ENCODE measurements at regions not wholly inside any gene's neighbourhood (a gene's known extent, or its start where the extent isn't known, plus 50 kb on each side); places are given as distances from the start of the nearest gene placed in this dataset.
A peak's percentile ranks its signal among the peaks of the same experiment; 100 is the strongest.

DNA sequence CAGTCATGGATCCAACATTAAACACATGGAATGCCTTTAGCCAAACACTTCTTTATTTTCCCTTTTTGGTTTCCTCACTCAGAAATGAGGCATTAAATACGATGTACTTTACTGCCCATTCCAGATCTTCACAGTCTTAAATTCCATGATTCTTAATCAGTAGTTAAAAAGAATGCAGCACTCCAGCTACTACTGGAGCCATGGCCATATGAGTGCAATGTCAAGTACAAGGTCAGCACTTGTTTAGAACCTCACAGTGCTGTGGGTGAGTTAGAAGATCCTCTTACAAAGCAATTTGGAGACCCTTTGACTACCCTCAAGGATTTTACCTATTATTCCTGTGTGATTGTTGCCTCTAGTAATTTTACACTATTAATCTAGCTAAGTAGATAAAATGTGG is 550.3 kb upstream of the LRRTM1 start:
- no peak for DNase-seq

DNA sequence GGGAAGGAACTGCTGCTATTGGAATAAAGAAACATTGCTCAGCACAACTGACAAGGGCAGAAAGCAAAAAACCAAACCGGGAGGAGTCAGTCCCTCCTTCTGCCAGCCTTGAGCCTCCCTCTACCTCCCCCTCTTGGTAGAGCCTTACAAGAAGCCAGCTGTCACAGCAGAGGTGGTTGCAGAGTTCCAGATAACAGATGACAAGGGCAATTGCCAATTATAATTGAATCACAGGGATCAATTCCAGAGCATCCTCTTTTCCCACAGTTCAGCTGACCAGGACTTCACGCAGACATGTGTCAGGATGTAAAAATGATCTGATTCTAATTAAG is 548.2 kb upstream of the LRRTM1 start:
- DNase-seq, result no peak

DNA sequence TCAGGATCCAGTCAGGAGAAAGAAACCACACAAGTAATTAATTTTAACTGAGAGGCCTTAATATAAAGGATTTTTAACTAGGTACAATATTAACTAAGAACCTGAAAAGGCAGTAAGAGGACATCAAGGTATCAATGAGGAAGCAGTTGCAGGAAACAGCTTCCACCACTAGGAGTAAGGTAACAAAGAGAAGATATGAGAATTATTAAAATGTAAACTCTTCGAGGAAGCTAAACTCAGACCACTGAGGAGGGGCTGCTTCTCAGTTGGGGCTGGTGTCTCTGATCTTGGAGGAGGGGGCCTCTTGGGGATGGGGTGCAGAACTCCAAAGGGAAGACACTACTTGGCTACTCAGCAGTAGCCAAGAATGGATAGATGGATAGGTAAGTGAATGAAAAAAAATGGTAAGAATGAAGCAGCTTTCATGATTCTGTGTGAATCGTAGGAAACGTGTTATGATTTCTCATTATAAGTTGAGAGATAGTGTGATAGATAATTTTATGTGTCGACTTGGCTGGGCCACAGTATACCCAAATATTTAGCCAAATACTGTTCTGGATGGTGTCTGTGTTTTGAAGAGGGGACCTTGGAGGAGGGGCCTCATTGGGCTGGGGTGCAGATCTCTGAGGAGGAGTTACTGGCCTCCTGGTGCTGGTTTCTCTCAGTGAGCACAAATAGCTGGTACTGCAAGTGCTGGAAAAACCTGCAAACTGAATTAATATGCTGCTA is 547.7 kb upstream of the LRRTM1 start:
- no peak for DNase-seq

DNA sequence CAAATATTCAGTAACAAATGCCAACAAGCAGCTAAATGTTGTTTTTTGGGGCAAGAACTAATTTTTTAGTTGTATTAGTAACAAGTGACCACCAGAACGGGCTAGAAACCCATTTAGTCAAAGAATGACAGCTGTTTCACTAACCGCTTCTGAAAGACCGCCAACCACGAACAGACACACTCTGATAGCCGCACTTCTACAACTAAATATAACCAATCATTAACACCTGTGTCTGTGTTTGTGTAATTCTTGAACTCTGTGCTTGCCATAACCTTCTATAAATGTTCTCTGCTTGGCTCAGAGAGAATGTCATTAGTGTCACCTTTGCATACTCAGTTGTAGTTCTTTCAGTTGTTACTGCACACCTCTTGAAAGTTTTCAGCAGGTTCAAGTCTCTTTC is 526.3 kb upstream of the LRRTM1 start:
- no peak for DNase-seq

DNA sequence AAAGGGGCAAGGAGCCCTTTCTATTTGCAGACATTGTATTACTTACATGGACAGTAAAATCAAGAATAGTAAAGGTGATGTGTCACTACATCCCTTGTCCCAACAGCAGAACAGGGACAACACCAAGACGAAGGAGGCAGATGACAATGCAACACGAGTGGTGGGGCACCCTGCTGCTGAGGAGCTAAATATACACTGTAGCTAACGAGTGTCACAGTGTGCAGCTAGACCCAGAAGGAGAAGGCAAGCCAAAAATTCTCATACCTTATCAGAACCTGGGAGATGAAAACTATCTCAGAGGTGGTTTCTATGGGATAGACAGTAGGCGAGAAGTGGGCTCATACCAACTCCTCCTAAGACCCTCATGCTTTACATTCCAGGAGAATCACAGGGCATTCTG is 518.4 kb upstream of the LRRTM1 start:
- no peak for DNase-seq

DNA sequence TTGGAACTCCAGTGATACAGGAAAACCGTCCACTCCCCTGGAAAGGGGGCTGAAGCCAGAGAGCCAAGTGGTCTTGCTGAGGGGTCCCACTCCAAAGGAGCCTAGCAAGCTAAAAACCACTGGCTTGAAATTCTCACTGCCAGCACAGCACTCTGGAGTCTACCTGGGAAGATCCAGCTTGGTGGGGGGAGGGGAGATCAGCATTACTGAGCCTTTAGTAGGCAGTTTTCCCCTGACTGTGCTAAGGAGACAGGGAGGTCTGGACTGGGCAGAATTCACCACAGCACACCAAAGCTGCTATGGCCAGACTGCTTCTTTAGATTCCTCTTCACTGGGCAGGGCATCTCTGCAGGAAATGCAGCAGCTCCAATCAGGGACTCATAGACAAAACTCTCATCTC is 510.7 kb upstream of the LRRTM1 start:
- no peak for DNase-seq

DNA sequence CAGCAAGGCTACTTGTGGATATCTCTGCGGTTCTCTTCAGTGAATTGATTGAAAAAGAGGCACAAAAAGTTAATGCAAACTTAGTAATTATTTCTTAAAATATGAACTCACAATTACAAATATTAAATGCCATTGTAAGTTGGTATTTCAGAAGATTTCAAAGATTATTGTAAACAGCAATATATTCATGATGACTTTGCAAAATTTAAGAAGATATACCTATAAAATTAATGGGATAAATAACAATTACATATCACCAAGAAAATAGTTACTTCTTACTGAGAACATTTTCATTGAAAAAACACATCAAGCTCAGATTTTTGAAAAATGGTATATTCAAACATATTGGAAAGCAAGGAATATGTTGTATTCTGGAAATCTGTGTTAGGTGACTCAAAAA is 482.0 kb upstream of the LRRTM1 start:
- no peak for DNase-seq

DNA sequence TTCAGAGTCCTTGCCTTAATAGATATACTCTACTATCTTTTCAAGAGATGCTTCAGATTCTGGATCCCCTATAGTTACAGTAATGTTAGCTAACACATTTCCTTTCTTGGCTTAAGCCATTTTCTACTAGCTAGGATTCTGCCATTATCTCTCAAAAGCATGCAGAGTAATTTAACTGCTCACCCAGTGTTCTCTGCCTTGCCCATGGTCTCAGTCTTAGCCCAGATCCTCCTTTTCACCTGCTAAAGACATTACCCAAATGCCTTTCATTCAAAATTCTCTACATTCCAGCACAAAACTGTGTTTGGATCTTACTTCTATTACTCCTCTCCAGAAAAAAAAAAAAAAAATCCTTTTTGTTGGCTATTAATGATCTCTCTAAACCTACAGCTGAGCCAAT is 474.2 kb upstream of the LRRTM1 start:
- no peak for DNase-seq

DNA sequence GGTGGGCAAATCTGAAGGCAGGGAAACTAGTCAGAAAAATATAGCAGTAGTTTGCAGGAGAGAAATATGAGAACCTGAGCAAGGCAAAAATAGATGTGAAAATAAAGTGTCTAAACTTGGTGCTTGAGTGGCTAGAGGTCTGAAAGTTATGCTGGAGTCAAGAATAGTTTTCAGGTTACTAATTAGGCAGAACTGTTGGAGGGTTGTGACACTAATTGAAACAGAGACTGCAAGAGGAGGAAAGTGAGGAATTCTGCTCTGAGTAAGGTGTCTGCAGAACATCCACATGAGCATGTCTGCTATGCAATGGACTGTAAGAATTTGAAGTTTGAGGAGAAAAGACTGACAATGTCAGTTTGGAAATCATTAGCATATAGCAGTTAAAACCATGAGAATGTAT is 444.0 kb upstream of the LRRTM1 start:
- no peak for DNase-seq

DNA sequence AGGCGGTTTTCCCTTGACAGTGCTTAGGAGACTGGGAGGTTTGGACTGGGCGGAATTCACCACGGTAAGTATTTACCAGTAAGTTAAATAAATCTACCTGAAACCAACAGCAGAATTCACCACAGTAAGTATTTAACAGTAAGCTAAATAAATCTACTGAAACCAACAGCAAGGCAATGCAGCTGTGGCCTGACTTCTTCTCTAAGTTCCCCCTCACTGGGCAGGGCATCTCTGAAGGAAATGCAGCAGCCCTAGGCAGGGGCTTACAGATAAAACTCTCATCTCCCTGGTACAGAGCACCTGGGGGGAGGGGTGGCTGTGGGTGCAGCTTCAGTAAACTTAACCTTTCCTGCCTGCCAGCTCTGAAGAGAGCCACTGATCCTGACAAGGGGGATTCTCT is 432.5 kb upstream of the LRRTM1 start:
- DNase-seq, result no peak

DNA sequence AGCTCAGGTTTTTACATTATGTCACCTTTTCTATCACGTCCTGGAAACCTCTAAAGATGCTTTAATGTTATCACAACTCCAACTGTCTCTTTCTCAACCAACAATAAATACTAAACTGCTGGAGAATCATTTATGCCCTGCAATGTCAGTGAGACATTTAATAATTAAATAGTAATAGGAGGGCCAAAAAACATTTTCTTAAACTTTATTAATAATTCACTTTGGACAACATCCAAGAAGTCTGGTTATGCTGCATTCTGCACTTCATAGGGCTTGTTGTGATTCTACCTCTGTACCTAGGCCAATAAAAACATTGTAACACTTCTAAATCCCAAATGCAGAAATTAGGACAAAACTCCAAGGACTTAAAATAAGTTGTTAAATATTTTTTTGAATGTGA is 420.4 kb upstream of the LRRTM1 start:
- no peak for DNase-seq

DNA sequence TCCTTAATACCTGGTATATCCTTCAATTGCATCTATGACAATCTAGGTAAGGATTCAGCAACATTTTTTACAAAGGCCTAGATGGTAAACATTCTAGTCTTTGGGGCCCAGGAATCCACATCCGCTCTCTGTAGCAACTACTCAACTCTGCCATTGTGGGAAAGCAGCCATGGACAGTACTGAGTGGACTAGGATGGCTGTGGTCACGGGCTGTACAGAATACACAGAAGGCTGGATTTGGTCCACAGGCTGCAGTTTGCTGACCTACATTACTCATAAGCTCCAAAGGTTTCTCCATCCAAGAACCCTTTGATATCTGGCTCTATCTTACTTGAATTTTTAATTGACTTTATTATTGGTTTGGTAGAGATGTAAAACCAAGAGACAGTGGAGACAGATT is 418.3 kb upstream of the LRRTM1 start:
- no peak for DNase-seq

DNA sequence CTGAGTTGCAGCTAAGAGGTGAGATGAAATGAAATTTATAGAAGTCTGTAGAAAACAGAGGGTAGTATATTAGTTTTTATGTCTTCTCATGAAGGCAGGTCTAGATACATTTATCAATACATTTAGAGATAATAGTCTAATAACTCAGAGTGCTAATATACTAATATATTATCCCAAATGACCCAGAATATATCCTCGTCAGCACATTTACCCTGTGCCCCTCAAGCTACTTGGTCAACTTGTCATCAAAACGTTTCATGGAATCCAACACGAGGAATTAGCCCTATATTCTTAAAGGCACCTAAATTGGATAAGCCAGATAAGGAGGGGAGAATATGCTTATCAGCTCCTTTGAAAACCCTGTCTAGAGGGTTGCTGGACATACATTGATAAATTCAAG is 415.1 kb upstream of the LRRTM1 start:
- DNase-seq, result no peak

DNA sequence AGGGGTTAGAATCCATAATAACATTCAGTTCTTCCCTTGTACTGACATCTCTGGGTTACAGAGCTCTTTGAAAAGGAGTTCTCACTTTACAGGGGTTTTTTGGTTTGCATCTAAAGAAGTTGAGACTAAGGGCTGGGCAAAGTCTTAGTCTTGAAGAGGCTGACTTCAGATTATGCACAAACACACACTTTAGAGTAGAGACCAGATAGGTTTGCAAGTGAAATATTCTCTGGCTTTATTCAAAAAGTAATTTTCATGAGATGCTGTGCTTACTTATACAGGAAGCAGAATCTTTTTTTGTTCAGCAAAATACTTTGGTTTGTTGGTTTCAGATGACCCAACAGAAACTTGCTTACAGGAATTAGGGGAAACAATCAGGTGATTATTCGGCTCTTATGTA is 410.9 kb upstream of the LRRTM1 start:
- DNase-seq, result no peak

DNA sequence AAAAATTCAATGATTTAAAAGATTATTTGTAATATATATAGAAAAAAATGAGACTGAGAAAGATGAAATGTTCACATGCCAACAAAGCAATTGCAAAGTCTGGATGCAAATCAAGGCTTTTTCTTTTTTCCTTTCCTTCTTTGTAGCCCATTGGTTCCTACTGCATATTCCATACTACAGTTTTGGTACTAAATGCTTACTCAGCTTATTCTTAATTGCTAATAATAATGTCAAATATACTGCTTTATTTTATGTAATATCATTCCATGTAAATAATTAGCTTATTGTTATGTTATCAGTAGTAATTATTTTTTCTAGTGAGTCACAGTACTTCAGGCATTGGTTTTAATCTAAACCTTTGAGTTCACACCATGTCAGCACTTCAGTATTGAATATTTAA is 407.4 kb upstream of the LRRTM1 start:
- no peak for DNase-seq

DNA sequence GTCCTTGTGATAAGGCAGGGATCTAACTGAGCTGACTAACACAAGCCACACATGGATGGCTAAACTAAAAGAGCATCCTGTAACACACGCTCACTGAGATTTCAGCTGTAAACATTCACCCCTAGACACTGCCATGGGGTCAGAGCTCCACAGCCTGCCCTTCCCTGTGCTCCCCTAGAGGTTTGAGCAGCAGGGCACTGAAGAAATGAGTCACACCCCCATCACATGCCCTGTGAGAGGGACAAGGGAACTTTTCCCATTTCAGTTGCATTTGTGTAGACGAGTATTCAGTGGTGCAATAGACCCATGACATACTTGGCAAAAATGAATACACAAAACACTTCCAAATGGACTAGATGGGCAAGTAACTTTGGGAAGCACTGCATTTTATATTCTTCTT is 402.4 kb upstream of the LRRTM1 start:
- no peak for DNase-seq

DNA sequence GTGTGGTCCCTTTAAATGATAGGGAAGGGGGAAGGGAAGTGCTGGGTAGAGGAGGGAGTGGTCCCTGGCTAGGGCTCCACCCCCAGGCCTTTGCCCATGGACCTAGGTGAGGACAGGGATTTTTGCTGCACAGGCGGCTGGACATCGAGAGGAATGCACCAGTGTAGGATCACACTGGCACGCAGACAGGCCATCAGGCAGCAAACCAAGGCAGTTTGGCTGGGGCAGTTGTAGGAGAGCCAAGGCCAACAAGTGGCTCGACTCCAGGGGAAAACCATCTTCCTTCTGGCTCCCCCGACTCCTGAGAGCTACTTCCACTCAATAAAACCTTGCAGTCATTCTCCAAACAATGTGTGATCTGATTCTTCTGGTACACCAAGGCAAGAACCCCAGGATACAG is 402.0 kb upstream of the LRRTM1 start:
- no peak for DNase-seq

DNA sequence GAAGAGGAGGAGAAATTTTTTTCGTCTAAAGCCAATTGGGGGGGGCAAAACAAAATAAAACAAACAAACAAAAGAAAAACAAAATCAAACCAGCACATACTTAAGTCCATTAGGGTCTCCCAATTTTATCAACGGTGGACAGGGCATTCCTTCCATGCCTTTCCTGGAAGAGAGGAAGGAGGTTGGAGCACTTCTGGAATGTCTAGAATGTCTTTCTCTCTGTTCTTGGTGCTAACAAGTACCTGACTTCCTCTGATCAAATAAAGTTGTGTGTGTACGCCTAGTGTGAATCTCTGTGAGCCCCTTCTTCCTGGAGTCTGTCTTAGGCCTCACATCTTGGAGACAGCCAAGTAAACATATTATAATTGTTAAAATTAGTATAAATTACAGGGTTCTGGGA is 399.0 kb upstream of the LRRTM1 start:
- DNase-seq, result no peak

DNA sequence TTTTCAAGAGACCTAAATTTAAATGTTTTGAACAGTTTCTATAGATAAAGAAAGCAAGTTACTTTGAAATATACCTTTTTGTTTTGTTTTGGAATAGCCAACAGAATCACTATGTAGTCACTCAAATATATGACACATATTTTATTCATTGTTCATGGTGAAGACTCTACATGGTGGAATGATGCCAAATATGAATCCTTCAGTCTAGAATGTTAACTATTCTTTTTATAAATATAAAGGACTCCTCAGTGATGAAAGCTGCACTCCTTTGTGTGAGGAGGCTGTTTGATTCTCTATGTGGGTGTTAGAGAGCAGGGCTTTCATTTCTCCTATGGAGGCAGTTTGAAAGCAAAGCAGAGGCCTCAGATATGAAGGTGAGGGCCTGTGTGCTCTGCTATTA is 396.4 kb upstream of the LRRTM1 start:
- peak; percentile 32 for DNase-seq

Measured in fibroblast of skin of right biceps (primary cell).